OCI-LY3 (cell line): ENCODE measurements at regions not wholly inside any gene's neighbourhood (a gene's known extent, or its start where the extent isn't known, plus 50 kb on each side); places are given as distances from the start of the nearest gene placed in this dataset.

ENCODE experiments used
- H2AFZ ChIP-seq: fragments of 200-600, 300-600 bp; shearing (Covaris generic); 2 replicates; pipeline ENCODE4 v1.6.0; 2014; ENCODE audit warnings: antibody characterized with exemption, low read depth, low read length
- H3K27ac ChIP-seq: fragments of 200-600, 300-600 bp; sonication (generic); 2 replicates; pipeline ENCODE4 v1.5.1; 2014; ENCODE audit warnings: mild to moderate bottlenecking, low read length, moderate library complexity, mixed read lengths
- H3K27me3 ChIP-seq: fragments of 200-600, 300-600 bp; sonication (generic); 2 replicates; pipeline ENCODE4 v1.6.1; 2014; ENCODE audit warnings: low read depth, low read length, mixed read lengths
- H3K36me3 ChIP-seq: fragments of 200-600, 300-600 bp; sonication (generic); replicated peaks from 2 replicates; pipeline ENCODE3; 2014; ENCODE audit warnings: low read depth, low read length, mixed read lengths
- H3K4me1 ChIP-seq: fragments of 300-600, 200-600 bp; sonication (generic); 2 replicates; pipeline ENCODE4 v1.6.1; 2014; ENCODE audit warnings: low read length, mixed read lengths
- H3K4me2 ChIP-seq: fragments of 200-600, 300-600 bp; sonication (generic); 2 replicates; pipeline ENCODE4 v1.6.1; 2014; ENCODE audit warnings: low read length, mixed read lengths
- H3K4me3 ChIP-seq: fragments of 300-600, 200-600 bp; sonication (generic); 2 replicates; pipeline ENCODE4 v1.5.1; 2014; ENCODE audit warnings: antibody characterized with exemption, mild to moderate bottlenecking, low read length, moderate library complexity
- H3K79me2 ChIP-seq: fragments of 300-600, 200-600 bp; shearing (Covaris generic); 2 replicates; pipeline ENCODE4 v1.6.1; 2014; ENCODE audit warnings: mild to moderate bottlenecking, low read length, mixed read lengths
- H3K9ac ChIP-seq: fragments of 300-600, 200-600 bp; shearing (Covaris generic); 2 replicates; pipeline ENCODE4 v1.6.0; 2014; ENCODE audit warnings: mild to moderate bottlenecking, low read length, moderate library complexity
- H3K9me3 ChIP-seq: fragments of 200-600, 300-600 bp; shearing (Covaris generic); 2 replicates; pipeline ENCODE4 v1.6.1; 2014; ENCODE audit warnings: low read length, mixed read lengths; ENCODE audit not compliant: insufficient read depth
- H4K20me1 ChIP-seq: fragments of 200-600, 300-600 bp; sonication (generic); 2 replicates; pipeline ENCODE4 v1.6.1; 2016; ENCODE audit warnings: low read length, mixed read lengths; ENCODE audit not compliant: insufficient read depth
- EZH2phosphoT487 ChIP-seq: fragments of 200-600 bp; shearing (Covaris generic); IDR thresholded peaks from 2 replicates; pipeline ENCODE4 v1.6.1; 2018; ENCODE audit warnings: antibody characterized with exemption, mixed run types, low read depth
- TF ChIP-seq, protein P1 (sequence below): fragments of 200-600, 300-600 bp; sonication (generic); IDR thresholded peaks from 2 replicates; pipeline ENCODE4 v1.5.1; 2014; ENCODE audit warnings: antibody characterized with exemption, low read length, low read depth

DNA sequence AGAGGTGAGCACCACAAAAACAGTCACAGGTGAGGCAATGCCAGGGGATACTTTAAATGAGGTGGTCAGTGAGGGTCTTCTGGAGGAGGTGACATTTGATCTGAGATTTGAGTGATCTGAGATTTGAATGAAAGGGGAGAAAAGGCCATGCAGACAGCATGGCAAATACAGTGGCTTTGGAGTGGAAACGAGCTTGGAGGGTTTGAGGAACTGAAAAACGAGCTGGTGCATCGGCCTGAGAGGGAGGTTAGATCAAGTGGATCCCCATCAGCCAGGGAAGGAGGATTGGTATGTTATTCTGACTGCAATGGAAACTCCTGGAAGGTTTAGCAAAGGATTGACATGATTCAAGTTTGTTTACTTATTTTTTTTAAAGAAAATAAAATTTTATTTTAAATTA, 245.1 kb downstream of the KCNS3 start:
- no peaks in the 10 kb centered on the region for H3K79me2 ChIP-seq
- no peaks in the 10 kb centered on the region for H3K9me3 ChIP-seq
- no peak overlapping the region for H3K4me3 ChIP-seq
- H4K20me1 ChIP-seq: no peaks in the 10 kb centered on the region
- H3K9ac ChIP-seq: no peak overlapping the region
- H3K4me1 ChIP-seq: peaks cover 17% of the 10 kb centered on the region
- no peak overlapping the region for H2AFZ ChIP-seq
- no peak overlapping the region for H3K4me2 ChIP-seq
- no peak for TF ChIP-seq EZH2phosphoT487
- TF ChIP-seq, protein P1, sequence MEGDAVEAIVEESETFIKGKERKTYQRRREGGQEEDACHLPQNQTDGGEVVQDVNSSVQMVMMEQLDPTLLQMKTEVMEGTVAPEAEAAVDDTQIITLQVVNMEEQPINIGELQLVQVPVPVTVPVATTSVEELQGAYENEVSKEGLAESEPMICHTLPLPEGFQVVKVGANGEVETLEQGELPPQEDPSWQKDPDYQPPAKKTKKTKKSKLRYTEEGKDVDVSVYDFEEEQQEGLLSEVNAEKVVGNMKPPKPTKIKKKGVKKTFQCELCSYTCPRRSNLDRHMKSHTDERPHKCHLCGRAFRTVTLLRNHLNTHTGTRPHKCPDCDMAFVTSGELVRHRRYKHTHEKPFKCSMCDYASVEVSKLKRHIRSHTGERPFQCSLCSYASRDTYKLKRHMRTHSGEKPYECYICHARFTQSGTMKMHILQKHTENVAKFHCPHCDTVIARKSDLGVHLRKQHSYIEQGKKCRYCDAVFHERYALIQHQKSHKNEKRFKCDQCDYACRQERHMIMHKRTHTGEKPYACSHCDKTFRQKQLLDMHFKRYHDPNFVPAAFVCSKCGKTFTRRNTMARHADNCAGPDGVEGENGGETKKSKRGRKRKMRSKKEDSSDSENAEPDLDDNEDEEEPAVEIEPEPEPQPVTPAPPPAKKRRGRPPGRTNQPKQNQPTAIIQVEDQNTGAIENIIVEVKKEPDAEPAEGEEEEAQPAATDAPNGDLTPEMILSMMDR: no peak
- peaks cover 47% of the 10 kb centered on the region for H3K27me3 ChIP-seq
- no peaks in the 10 kb centered on the region for H3K36me3 ChIP-seq
- no peak overlapping the region for H3K27ac ChIP-seq

DNA sequence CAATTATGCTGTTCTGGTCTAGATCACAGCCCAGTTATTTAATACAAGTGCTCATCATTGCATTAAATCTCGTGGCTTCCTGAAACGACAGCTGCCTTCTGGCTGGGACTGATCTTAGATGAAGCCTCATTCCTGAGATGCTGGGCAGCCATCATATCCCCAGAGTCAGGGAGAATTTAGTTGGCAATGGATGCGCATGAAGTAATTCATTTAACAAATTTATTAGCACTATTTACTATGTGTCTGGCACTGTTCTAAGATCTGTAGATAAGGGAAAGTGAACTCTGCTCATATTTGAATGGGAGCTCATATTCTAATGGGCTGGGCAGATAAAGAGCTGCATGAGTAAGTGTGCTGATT, 244.7 kb downstream of the KCNS3 start:
- H3K4me3 ChIP-seq: no peak overlapping the region
- H4K20me1 ChIP-seq: no peaks in the 10 kb centered on the region
- no peak overlapping the region for H3K4me2 ChIP-seq
- peaks cover 47% of the 10 kb centered on the region for H3K27me3 ChIP-seq
- H2AFZ ChIP-seq: no peak overlapping the region
- no peaks in the 10 kb centered on the region for H3K79me2 ChIP-seq
- no peaks in the 10 kb centered on the region for H3K9me3 ChIP-seq
- no peaks in the 10 kb centered on the region for H3K36me3 ChIP-seq
- TF ChIP-seq, protein P1: no peak
- no peak for TF ChIP-seq EZH2phosphoT487
- peaks cover 17% of the 10 kb centered on the region for H3K4me1 ChIP-seq
- H3K27ac ChIP-seq: no peak overlapping the region
- H3K9ac ChIP-seq: no peak overlapping the region

DNA sequence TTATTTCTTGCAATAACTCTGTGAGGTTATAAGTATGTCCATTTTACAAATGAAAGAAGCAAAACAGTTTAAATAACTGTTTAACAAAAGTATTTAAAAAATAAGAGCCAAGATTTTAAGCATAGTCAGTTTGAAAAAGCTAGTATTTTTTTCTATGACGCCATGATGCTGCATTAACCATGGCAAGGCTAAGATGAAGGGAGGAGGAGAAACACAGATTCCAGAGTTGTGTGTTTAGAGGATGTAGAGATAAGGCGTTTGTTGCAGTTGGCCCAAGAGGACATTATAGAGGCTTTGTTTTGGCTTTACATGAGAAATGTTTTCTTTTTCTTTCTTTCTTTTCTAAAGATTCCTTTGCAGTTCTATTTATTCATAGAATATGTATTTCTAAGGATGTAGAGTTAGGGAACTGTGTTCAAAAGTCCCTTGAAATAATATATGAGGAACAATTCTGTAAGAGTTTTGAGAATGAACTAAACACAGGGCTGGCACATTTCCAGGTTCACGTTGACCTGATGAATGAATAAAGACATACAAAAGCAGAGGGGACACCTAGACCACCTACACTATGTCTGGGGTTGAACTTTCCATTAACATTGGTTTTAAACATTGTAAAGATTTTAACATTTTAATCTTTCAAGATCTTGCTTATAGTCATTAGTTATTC, 244.2 kb downstream of the KCNS3 start:
- Histone ChIP-seq H3K4me1 (peaks cover 17% of the 10 kb centered on the region), H3K4me2 (no peak overlapping the region), H2AFZ (no peak overlapping the region), H4K20me1 (no peaks in the 10 kb centered on the region), H3K4me3 (no peak overlapping the region), H3K27me3 (peaks cover 47% of the 10 kb centered on the region), H3K36me3 (no peaks in the 10 kb centered on the region), H3K9me3 (no peaks in the 10 kb centered on the region), H3K27ac (no peak overlapping the region), H3K79me2 (no peaks in the 10 kb centered on the region), H3K9ac (no peak overlapping the region)
- TF ChIP-seq, protein P1: no peak
- no peak for TF ChIP-seq EZH2phosphoT487

DNA sequence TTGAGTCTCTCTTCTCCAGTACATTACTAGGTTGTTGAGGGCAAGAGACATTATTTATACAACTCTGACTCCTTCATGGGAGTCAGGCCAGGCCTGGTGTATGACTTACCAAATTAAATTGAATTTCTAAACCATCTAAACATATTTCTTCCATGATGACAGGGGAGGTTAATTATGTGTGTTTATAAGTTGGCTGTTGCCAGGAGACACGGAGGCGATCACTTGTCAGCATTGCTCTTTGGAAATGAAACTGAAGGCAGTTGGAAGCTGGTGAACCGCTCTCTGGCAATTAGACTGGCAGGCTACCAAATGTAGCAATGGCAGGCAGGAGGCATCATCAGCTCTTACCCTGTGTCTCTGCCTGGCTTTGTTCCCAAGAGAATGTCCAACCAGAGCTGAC, 241.4 kb downstream of the KCNS3 start:
- H3K4me3 ChIP-seq: no peak overlapping the region
- H3K27ac ChIP-seq: no peak overlapping the region
- no peaks in the 10 kb centered on the region for H3K36me3 ChIP-seq
- H3K4me1 ChIP-seq: peaks cover 11% of the 10 kb centered on the region
- H2AFZ ChIP-seq: no peak overlapping the region
- H3K4me2 ChIP-seq: no peak overlapping the region
- no peaks in the 10 kb centered on the region for H4K20me1 ChIP-seq
- TF ChIP-seq EZH2phosphoT487: no peak
- no peak overlapping the region for H3K9ac ChIP-seq
- H3K9me3 ChIP-seq: no peaks in the 10 kb centered on the region
- H3K27me3 ChIP-seq: peaks cover 31% of the 10 kb centered on the region
- no peaks in the 10 kb centered on the region for H3K79me2 ChIP-seq
